Ecto neural progenitor cell (in vitro differentiated cells): ENCODE measurements at regions not wholly inside any gene's neighbourhood (a gene's known extent, or its start where the extent isn't known, plus 50 kb on each side); places are given as distances from the start of the nearest gene placed in this dataset.

Source experiments
- DNase-seq: peaks from one replicate; pipeline ENCODE4 v3.0.0-alpha.2; 2018; ENCODE audit warnings: low spot score

DNA sequence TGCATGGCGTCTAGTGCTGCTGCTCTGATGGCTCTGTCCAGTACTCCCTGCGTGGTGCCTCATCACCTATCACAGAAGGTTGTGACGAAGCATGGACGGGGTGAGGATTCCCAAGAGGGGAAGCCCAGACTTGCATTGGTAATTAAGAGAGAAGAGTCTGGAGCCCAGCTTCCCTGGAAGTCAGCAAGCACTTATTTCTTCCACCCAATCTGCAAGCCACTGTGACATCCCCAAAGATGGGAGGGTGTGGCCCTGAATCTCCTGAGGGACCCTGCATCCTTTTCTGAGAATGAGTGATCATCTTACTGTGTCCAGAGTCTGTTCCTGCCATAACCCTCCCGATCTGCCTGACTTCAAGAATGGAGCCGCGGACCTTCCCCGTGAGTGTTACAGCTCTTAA is 166.7 kb downstream of the PTPN20 start:
- DNase-seq: no peak

DNA sequence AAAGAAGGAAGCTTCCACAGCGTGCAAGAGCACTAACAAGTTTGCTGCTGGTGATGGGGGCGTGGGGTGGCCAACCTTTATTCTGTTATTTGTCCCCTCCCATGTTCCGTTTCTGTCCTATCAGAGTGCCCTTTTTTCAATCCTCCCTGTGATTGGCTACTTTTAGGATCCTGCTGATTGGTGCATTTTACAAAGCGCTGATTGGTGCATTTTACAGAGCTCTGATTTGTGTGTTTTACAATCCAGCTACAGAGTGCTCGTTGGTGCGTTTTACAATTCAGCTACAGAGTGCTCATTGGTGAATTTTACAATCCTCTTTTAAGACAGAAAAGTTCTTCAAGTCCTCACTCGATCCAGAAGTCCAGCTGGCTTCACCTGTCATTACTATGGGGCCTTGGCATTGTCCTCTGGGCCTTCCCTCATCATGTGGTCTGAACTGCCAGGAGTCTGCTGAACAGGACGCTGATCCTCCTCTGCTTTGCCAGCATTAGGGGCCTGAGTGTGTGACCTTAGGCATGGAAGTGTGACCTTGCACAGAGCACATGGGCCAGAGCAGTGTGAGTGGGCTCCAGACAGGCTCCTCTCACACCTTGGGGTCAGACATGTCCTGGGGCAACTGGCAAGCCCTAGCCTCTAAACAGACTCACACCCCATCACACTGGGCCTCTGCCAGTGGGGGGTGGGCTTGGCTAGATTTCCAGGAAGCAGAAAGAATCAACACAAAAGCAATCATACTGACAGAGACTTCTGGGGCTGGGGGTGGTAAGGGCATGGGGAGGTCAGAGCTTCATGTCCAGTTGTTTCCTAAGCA is 167.4 kb downstream of the PTPN20 start:
- DNase-seq: no peak

- DNase-seq: no peak
These were observed 168.0 kb downstream of the PTPN20 start for GRCh38 chr10:47079204-47079580.

DNA sequence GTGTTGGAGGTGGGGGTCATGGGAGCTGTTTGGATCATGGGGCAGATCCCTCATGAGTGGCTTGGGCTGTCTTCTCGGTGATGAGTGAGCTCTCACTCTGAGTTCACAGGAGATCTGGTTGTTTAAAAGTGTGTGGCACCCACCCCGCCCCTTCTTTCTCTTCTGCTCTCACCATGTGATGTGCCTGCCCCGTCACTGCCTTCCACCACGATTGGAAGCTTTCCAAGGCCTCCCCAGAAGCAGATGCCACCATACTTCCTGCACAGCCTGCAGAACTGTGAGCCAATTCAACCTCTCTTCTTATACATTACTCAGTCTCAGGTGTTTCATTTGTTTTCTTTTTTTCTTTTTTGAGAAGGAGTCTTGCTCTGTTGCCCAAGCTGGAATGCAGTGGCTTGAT is 170.0 kb downstream of the PTPN20 start:
- no peak for DNase-seq

- no peak for DNase-seq
These were observed 171.0 kb downstream of the PTPN20 start for GRCh38 chr10:47082055-47082784.

DNA sequence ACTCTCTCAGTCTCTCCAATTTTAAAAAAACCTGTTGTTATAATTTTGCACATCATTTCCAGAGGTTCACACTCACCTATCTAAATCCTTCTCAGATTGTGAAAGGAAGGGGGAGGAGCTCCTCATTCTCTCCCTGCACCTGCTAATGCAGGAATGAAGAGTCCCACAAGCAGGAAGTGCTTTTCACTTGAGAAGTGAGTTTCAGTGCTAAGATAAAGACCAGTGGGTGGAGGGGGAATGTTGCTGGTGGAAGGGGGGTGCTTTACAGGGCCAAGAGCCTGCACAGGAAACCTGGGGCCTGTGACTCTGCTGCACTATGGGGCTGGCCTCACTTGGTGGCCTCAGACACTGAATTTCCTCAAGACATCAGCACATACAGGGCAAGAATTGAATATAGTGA is 176.4 kb downstream of the PTPN20 start:
- DNase-seq: no peak

DNA sequence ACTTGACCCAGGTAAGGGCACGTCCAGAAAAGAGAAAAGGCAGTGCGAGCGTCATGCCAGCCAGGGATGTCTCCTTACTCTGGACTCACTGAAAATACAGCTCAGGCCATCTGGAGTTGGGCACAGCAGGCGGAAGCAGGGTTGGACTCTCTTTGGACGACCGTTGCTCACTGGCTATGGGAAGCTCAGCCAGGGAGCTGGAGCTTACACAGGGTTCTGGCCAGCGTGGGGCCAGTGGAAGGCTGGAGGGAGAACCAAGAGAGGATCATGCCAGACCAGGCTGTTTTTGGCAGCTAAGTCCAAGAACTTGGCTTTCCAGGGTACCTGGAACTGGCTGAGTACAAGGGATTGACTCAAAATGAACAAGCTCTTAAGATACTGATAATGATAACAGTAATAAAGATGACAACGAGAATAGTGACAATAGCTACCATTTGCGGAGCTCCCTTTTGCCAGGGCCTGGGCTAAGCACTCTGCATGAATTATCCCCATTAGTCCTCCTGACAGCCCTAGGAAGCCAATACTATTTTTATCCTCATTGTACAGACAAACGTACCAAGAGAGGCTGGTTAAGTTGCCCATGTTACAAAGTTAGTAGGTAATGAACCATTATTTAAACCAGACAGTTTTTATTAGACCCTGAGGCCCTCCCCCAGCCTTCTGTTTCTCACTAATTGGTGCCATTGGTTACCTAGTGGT is 177.6 kb downstream of the PTPN20 start:
- DNase-seq: no peak

DNA sequence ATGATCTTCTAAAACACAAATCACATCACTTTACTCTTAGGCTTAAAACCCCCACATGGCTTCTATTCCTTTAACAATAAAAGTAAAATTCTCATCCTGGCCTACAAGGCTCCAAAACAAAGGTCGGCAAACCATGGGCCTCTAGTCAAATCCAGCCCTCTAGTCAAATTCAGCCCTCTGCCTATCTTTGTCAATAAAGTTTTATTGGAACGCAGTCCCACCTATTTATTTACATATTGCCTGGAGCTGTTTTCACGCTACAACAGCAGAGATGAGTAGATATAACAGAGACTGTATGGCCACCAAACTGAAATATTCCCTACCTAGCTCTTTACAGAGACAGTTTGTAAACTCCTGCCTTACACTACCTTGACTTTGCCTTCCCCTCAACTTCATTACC is 178.8 kb downstream of the PTPN20 start:
- DNase-seq: no peak

- DNase-seq: no peak
These were observed 179.7 kb downstream of the PTPN20 start for GRCh38 chr10:47090903-47091302.

GRCh38 chr10:47091421-47091820 is 180.2 kb downstream of the PTPN20 start:
- DNase-seq: no peak

DNA sequence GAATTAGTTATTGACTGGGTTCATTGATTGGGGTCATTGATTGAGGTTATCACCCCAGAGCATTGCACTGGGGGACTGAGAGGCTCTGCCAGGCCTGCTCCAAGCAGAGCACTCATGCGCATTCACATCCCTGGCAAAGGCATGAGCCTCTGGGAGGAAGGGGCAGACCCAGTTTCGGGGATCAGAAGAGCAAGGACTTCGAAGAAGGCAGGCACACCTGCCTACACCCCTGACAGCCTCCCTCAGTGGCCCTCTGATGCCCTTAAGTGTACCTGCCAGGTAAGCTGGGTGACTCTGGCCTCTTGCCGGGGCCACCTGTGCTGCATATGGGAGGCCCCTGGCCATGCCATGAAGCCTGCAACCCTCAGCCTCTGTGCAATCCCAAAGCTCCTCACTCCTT is 181.1 kb downstream of the PTPN20 start:
- no peak for DNase-seq

DNA sequence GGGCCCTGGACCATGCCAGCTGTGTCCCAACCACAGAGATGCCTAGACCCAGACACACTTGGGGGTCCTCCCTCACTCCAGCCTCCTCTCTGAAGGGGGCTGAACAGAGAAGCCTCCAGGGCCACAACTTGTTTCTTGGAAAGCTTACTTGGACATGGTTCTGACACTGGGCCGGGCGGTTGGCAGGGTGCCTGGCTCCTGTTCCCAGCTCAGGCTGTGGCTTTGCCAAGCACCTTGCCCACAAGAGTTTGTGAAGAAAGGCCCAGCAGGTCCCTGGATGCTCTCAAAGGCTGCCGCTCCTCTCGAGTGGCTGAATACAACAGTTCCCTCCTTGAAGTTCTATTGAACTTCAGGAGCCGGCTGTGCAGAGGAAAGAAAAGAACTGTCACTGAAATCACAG is 181.6 kb downstream of the PTPN20 start:
- DNase-seq: no peak

DNA sequence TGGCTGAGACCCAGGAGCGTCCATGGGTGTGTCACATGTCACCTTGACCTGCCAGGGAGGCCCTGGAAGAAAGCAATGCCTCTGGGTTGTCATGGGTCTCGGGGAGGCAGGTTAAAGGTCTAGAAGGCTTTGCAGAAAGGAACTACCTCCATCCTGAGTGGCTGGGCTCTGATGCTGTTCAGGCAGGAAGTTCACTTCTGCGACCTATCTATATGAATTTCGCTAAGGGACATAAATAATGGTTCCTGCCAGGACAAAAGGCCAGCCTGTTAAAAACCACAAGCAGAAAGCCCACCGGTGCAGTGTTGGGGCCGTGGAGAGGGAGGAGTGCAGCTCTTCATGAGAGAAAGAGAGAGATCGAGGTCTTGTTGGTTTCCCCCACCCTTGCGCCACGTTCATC is 182.9 kb downstream of the PTPN20 start:
- no peak for DNase-seq

- DNase-seq: no peak
These were observed 183.4 kb downstream of the PTPN20 start for GRCh38 chr10:47094636-47095035.

GRCh38 chr10:47095211-47095610 is 184.0 kb downstream of the PTPN20 start:
- DNase-seq: no peak

- peak; percentile 15 for DNase-seq
These were observed 184.8 kb downstream of the PTPN20 start for GRCh38 chr10:47095848-47096612.

- DNase-seq: no peak
These were observed 187.0 kb downstream of the PTPN20 start for GRCh38 chr10:47098238-47098637.

DNA sequence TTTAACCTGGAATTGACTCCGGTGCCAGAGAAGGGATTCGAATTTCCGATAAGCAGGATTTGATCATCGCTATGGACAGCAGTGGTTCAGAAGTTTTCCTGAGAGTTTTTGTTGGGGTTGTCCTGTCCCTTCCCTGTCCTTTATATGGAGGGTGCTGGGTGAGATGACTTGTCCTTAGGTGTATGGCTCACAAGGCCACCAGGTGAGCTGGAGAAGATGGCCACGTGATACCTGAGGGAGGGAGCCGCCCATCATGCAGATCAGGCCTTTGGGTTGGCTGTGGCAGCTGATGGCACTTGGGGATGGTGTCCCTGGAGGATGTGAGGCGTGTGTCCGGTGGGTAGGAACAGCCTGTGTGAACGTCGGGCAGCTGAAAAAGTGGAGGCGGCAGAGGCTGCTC is 187.7 kb downstream of the PTPN20 start:
- DNase-seq: no peak

GRCh38 chr10:47099474-47099873 is 188.2 kb downstream of the PTPN20 start:
- DNase-seq: no peak

GRCh38 chr10:47101196-47101595 is 190.0 kb downstream of the PTPN20 start:
- DNase-seq: peak; percentile 7

DNA sequence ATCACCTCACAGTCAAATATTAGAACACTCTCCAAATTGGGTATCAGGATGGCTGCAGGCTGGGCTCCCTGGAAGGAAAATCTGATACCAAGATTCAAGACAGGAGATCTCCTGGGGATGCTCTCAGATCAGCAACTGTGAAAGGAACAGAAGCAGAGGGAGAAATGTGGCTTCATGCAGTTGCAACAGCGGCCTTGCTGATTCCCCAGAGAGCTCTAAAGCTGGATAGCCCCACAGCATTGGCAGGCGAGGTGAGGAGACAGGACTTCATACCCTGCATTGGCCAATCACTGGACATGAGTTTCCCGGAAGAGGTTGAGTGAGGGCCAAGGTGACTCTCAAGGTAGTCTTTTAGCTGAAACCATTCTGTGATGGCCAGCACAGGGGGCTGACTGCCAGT is 190.6 kb downstream of the PTPN20 start:
- peak; percentile 18 for DNase-seq

DNA sequence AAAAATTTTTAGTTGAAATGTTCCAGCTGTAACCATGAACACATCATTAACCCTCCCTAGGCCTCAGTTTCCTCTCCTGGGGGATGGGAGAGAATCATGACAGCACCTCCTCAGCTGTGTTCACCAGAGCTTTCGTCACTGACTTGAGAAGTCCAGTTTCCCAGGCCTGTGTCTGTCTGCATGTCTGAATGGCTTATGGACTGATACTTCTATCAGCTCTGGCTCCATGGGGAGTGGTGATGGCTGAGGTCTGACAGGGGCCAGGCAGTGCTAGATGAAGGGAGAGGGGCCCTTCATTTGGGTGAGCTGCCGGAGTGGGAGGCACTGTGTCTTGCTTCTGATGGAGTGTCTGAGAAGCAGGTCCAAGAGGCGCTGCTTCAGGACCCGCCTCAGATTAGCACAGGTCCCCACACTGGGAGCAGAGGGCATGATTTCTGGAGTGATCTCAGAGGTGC is 192.9 kb downstream of the PTPN20 start:
- peak; percentile 21 for DNase-seq
